ENCODE measurements at regions not wholly inside any gene's neighbourhood (a gene's known extent, or its start where the extent isn't known, plus 50 kb on each side); places are given as distances from the start of the nearest gene placed in this dataset.

GRCh38 chr3:182292591-182292990 is 500.7 kb upstream of the ATP11B start:
- TF ChIP-seq POLR2A (IDR thresholded peaks at IDR 0.05): no peak
- no peak for TF ChIP-seq CTCF (IDR thresholded peaks at IDR 0.05)

Measured in testis (tissue), 2 donors.